Upper lobe of left lung (tissue), 6 donors: ENCODE measurements at regions not wholly inside any gene's neighbourhood (a gene's known extent, or its start where the extent isn't known, plus 50 kb on each side); places are given as distances from the start of the nearest gene placed in this dataset.

ENCODE experiments used
- ATAC-seq, 2 donors: fragments of 200-7000 bp; cut with Tn5 transposase; one replicate each; pipeline ENCODE4 v1.9.1; 2022; ENCODE audit warnings: mild to moderate bottlenecking in 2 of 2, moderate library complexity in 2 of 2; ENCODE audit not compliant: low FRiP score in 2 of 2
- DNase-seq, 2 donors: peaks; one replicate each; pipeline ENCODE4 v3.0.0-alpha.2; 2019 to 2020
- H3K27ac ChIP-seq, 4 donors: fragments of 200-600 bp; sonication (generic); one replicate each; pipeline ENCODE4 v1.5.1; 2016 to 2019
- H3K27me3 ChIP-seq, 4 donors: fragments of 200-600 bp; sonication (generic); one replicate each; pipeline ENCODE4 v1.5.1; 2017 to 2019
- H3K36me3 ChIP-seq, 4 donors: fragments of 200-600 bp; sonication (generic); one replicate each; pipeline ENCODE4 v1.5.1; 2016 to 2019
- H3K4me1 ChIP-seq, 4 donors: fragments of 200-600 bp; sonication (generic); one replicate each; pipeline ENCODE4 v1.5.1; 2018 to 2019
- H3K4me3 ChIP-seq, 4 donors: fragments of 200-600 bp; sonication (generic); one replicate each; pipeline ENCODE4 v1.5.1; 2017 to 2019; ENCODE audit warnings: mild to moderate bottlenecking in 2 of 4, moderate library complexity in 1 of 4
- H3K9me3 ChIP-seq, 4 donors: fragments of 200-600 bp; sonication (generic); one replicate each; pipeline ENCODE4 v1.5.1; 2018 to 2019
- EP300 ChIP-seq, 4 donors: sonication (generic); formaldehyde crosslinking; IDR thresholded peaks; one replicate each; pipeline ENCODE4 v1.5.1; 2017; ENCODE audit warnings: antibody characterized with exemption in 4 of 4, control low read depth in 2 of 4
- POLR2A ChIP-seq, 4 donors: fragments of 450-650 bp; IDR thresholded peaks; one replicate each; pipeline ENCODE4 v1.5.1; 2016 to 2017; ENCODE audit warnings: antibody characterized with exemption in 4 of 4, mild to moderate bottlenecking in 2 of 4
- POLR2AphosphoS5 ChIP-seq, 2 donors: sonication (generic); formaldehyde crosslinking; IDR thresholded peaks; one replicate each; pipeline ENCODE4 v1.5.1; 2017; ENCODE audit warnings: antibody characterized with exemption in 2 of 2
- WGBS, 2 donors: methylation state at CpG; one replicate each; pipeline ENCODE4 v1.1.5; 2017 to 2018; 5-methylcytosine and 5-hydroxymethylcytosine counted together
- TF ChIP-seq, protein P1 (sequence below), 6 experiments: fragments of 450-650 bp in 4 of 6; fragments of 200-600 bp in 2 of 6; sonication (generic) in 2 of 6; IDR thresholded peaks; one replicate each; pipeline ENCODE4 v1.5.1; 2016 to 2019; ENCODE audit warnings: antibody characterized with exemption in 6 of 6
- donor health status: DM: no; HTN: no; CAD: no; lungs with moderate emphysema.
- donor health status: DM: no; HTN: yes; CAD: no; lungs with severe emphysema.

DNA sequence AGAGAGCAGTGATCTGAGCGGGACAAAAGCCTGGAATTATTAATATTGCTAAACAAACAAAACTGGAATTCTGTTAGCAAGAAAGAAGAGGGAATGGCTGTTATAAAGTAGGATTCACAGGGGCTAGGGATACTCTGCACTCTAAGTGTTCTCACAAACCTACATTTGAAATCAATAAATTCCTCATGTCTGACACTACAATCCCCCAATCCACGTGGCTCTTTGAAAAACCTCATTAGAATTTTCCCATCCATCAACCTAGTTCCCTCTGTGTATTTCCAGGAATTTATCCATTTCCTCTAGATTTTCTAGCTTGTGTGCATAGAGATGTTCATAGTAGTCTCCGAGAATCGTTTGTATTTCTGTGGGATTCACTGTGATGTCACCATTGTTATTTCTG is 307.5 kb downstream of the RBM26 start:
- WGBS, 2 donors = 44 to 60% methylated on average over 4 of the region's 4 CpGs
- Histone ChIP-seq H3K4me3 (no peak overlapping the region), H3K4me1 (no peaks in the 10 kb centered on the region), H3K36me3 (no peaks in the 10 kb centered on the region), H3K27ac (no peak overlapping the region), H3K27me3 (no peaks in the 10 kb centered on the region), H3K9me3 (no peaks in the 10 kb centered on the region)
- TF ChIP-seq, protein P1, sequence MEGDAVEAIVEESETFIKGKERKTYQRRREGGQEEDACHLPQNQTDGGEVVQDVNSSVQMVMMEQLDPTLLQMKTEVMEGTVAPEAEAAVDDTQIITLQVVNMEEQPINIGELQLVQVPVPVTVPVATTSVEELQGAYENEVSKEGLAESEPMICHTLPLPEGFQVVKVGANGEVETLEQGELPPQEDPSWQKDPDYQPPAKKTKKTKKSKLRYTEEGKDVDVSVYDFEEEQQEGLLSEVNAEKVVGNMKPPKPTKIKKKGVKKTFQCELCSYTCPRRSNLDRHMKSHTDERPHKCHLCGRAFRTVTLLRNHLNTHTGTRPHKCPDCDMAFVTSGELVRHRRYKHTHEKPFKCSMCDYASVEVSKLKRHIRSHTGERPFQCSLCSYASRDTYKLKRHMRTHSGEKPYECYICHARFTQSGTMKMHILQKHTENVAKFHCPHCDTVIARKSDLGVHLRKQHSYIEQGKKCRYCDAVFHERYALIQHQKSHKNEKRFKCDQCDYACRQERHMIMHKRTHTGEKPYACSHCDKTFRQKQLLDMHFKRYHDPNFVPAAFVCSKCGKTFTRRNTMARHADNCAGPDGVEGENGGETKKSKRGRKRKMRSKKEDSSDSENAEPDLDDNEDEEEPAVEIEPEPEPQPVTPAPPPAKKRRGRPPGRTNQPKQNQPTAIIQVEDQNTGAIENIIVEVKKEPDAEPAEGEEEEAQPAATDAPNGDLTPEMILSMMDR (IDR thresholded peaks at IDR 0.05) = no peak
- TF ChIP-seq EP300 (IDR thresholded peaks at IDR 0.05) = no peak
- no peak for TF ChIP-seq POLR2A (IDR thresholded peaks at IDR 0.05)
- TF ChIP-seq POLR2AphosphoS5 (IDR thresholded peaks at IDR 0.05) = no peak
- DNase-seq (no peak), ATAC-seq (no peak)

- TF ChIP-seq POLR2AphosphoS5 (IDR thresholded peaks at IDR 0.05) (no peak), POLR2A (IDR thresholded peaks at IDR 0.05) (no peak), EP300 (IDR thresholded peaks at IDR 0.05) (no peak)
- TF ChIP-seq, protein P1 (IDR thresholded peaks at IDR 0.05) = no peak
- no peak overlapping the region for H3K27ac ChIP-seq
- H3K4me1 ChIP-seq = no peaks in the 10 kb centered on the region
- ATAC-seq (no peak), DNase-seq (no peak)
- H3K27me3 ChIP-seq = no peaks in the 10 kb centered on the region
- no peaks in the 10 kb centered on the region for H3K36me3 ChIP-seq
- no peaks in the 10 kb centered on the region for H3K9me3 ChIP-seq
- no peak overlapping the region for H3K4me3 ChIP-seq
- WGBS, 2 donors = 86 to 90% methylated on average over 1 of the region's 1 CpG
These were observed 308.9 kb downstream of the RBM26 start for GRCh38 chr13:79097201-79097600.

DNA sequence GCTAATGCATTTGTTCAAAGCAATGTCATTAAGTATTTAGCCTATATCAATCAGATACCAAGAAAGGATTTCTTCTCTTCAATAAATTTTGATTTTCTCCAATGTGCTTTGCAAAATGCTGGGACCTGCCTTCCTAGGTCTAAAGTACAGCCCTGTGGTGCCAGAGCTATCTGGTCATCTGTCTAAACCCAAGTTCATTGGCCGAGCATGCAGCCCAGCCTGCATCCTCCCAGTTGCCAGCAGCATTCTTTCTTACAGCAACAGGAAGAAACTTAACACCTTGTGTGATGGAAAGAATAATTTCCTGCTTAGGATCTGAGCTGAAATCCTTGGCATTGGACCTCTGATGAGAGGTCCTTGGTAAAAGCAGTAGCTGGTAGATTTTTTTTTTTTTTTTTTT is 310.0 kb downstream of the RBM26 start:
- WGBS, 2 donors = 43 to 57% methylated on average over 1 of the region's 1 CpG

DNA sequence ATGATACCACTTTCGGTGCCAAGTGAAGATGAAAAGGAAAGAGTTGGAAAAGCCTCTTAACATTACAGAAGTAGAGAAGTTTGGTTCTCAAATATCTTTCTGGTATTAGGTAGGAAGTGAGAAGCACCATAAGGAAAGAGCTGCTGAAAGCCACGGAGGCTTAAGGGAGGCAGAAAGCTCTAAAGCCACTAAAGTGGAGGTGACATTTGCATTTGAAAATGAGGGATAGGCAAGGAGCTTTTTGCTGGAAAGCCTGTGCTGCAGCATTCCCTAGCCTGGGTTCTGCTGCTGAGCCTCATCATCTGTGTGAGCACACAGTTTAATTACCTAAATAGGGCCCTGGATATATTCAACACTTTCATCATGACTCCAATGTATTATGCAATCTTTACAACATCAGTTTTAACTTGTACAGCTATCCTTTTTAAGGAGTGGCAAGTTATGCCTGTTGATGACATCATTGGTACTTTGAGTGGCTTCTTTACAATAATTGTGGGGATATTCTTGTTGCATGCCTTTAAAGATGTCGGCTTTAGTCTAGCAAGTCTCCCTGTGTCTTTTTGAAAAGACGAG is 315.4 kb downstream of the RBM26 start:
- DNase-seq (no peak), ATAC-seq (no peak)
- H3K36me3 ChIP-seq = no peaks in the 10 kb centered on the region
- no peak overlapping the region for H3K4me3 ChIP-seq
- TF ChIP-seq POLR2A (IDR thresholded peaks at IDR 0.05) (no peak), POLR2AphosphoS5 (IDR thresholded peaks at IDR 0.05) (no peak), EP300 (IDR thresholded peaks at IDR 0.05) (no peak)
- TF ChIP-seq, protein P1 (IDR thresholded peaks at IDR 0.05) = no peak
- WGBS, 2 donors = 82 to 87% methylated on average over 4 of the region's 4 CpGs
- no peaks in the 10 kb centered on the region for H3K27me3 ChIP-seq
- no peaks in the 10 kb centered on the region for H3K9me3 ChIP-seq
- no peaks in the 10 kb centered on the region for H3K4me1 ChIP-seq
- H3K27ac ChIP-seq = no peak overlapping the region

More for the DNA sequence above, 310.0 kb downstream of the RBM26 start:
- no peak for DNase-seq
- no peaks in the 10 kb centered on the region for H3K9me3 ChIP-seq
- no peak overlapping the region for H3K27ac ChIP-seq
- no peak for TF ChIP-seq EP300 (IDR thresholded peaks at IDR 0.05)
- no peak overlapping the region for H3K4me3 ChIP-seq
- H3K36me3 ChIP-seq = no peaks in the 10 kb centered on the region
- H3K27me3 ChIP-seq = no peaks in the 10 kb centered on the region
- H3K4me1 ChIP-seq = no peaks in the 10 kb centered on the region
- no peak for ATAC-seq

DNA sequence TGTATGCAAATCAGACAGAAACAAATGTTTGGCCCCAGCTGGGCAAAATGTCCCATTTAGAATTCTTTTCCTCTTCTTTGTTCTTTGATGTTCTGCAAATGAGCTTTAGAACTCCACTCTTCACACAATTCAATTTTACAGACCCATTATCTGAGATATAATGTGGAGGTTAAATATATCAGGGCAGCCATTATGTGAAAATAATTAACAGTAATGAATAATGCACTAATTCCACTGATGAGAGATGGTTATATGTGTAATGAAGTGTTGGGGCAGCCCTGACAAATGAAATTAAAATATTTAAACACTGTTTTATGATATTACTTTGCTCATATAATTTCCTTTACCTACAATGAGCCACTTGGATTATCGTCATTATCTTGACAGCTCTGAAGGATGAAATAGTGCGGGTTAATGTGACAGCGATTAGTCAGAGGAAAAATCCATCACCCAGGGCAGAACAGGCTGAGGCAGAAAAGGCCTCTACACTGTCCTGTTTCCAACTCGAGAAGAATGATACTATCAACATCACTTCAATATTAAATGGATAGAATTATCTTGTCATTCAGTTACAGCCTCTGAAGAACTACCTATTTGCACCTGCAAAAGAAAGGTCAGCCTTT is 321.1 kb downstream of the RBM26 start:
- 78 to 83% methylated on average over 4 of the region's 4 CpGs for WGBS, 2 donors
- no peak for DNase-seq
- Histone ChIP-seq H3K4me3 (no peak overlapping the region), H3K9me3 (no peaks in the 10 kb centered on the region), H3K27me3 (no peaks in the 10 kb centered on the region), H3K4me1 (no peaks in the 10 kb centered on the region), H3K36me3 (no peaks in the 10 kb centered on the region), H3K27ac (no peak overlapping the region)
- no peak for ATAC-seq
- TF ChIP-seq POLR2AphosphoS5 (IDR thresholded peaks at IDR 0.05) = no peak
- TF ChIP-seq, protein P1 (IDR thresholded peaks at IDR 0.05) = no peak
- no peak for TF ChIP-seq POLR2A (IDR thresholded peaks at IDR 0.05)
- TF ChIP-seq EP300 (IDR thresholded peaks at IDR 0.05) = no peak
